HEK293T (cell line): ENCODE measurements at regions not wholly inside any gene's neighbourhood (a gene's known extent, or its start where the extent isn't known, plus 50 kb on each side); places are given as distances from the start of the nearest gene placed in this dataset.

Source experiments
- ARNT ChIP-seq: fragments of 450-650 bp; IDR thresholded peaks from 2 replicates; pipeline ENCODE4 v1.6.1; 2017; ENCODE audit warnings: mild to moderate bottlenecking
- BHLHE40 ChIP-seq: fragments of 450-650 bp; IDR thresholded peaks from 2 replicates; pipeline ENCODE4 v1.6.1; 2016; ENCODE audit warnings: mild to moderate bottlenecking, moderate library complexity, borderline replicate concordance
- CTBP1 ChIP-seq: fragments of 450-650 bp; IDR thresholded peaks from 2 replicates; pipeline ENCODE4 v1.6.1; 2016; ENCODE audit warnings: borderline replicate concordance
- ELF4 ChIP-seq: fragments of 450-650 bp; IDR thresholded peaks from 2 replicates; pipeline ENCODE4 v1.6.1; 2017; ENCODE audit warnings: antibody characterized with exemption
- FOXA1 ChIP-seq: fragments of 450-650 bp; IDR thresholded peaks from 2 replicates; pipeline ENCODE4 v1.6.1; 2016; ENCODE audit warnings: mild to moderate bottlenecking
- FOXK2 ChIP-seq: fragments of 450-650 bp; IDR thresholded peaks from 2 replicates; pipeline ENCODE4 v1.6.1; 2016; ENCODE audit warnings: mild to moderate bottlenecking
- FOXM1 ChIP-seq: fragments of 450-650 bp; IDR thresholded peaks from 2 replicates; pipeline ENCODE4 v1.6.1; 2017; ENCODE audit warnings: mild to moderate bottlenecking, borderline replicate concordance
- HDGF ChIP-seq: fragments of 450-650 bp; IDR thresholded peaks from 2 replicates; pipeline ENCODE4 v1.6.1; 2017; ENCODE audit warnings: antibody characterized with exemption, borderline replicate concordance
- LEF1 ChIP-seq: fragments of 450-650 bp; IDR thresholded peaks from 2 replicates; pipeline ENCODE4 v1.6.1; 2017; ENCODE audit warnings: mild to moderate bottlenecking, borderline replicate concordance
- NFRKB ChIP-seq: fragments of 450-650 bp; IDR thresholded peaks from 2 replicates; pipeline ENCODE4 v1.6.1; 2016; ENCODE audit warnings: mild to moderate bottlenecking, moderate library complexity
- PKNOX1 ChIP-seq: fragments of 450-650 bp; IDR thresholded peaks from 2 replicates; pipeline ENCODE4 v1.6.1; 2016
- SP1 ChIP-seq: fragments of 450-650 bp; IDR thresholded peaks from 2 replicates; pipeline ENCODE4 v1.6.1; 2017
- SUZ12 ChIP-seq: fragments of 450-650 bp; IDR thresholded peaks from 2 replicates; pipeline ENCODE4 v1.6.1; 2016; ENCODE audit warnings: mild to moderate bottlenecking
- ZNF384 ChIP-seq: fragments of 450-650 bp; IDR thresholded peaks from 2 replicates; pipeline ENCODE4 v1.6.1; 2016

GRCh38 chr20:52312132-52312729 lies 120.7 kb upstream of the ZFP64 start:
- TF ChIP-seq BHLHE40, result no peak
- TF ChIP-seq NFRKB, result no peak
- no peak for TF ChIP-seq LEF1
- TF ChIP-seq FOXK2, result no peak
- TF ChIP-seq ARNT, result no peak
- no peak for TF ChIP-seq FOXM1
- TF ChIP-seq CTBP1, result no peak
- no peak for TF ChIP-seq ELF4
- TF ChIP-seq SUZ12, result no peak
- TF ChIP-seq FOXA1, result no peak
- TF ChIP-seq SP1, result no peak
- TF ChIP-seq HDGF, result no peak
- TF ChIP-seq PKNOX1, result no peak
- no peak for TF ChIP-seq ZNF384
